B cell (primary cell): ENCODE measurements at regions not wholly inside any gene's neighbourhood (a gene's known extent, or its start where the extent isn't known, plus 50 kb on each side); places are given as distances from the start of the nearest gene placed in this dataset.

Source experiments
- ATAC-seq: fragments of 200-7000 bp; cut with Tn5 transposase; one replicate; pipeline ENCODE4 v1.10.0; 2021; ENCODE audit warnings: low read depth, mild to moderate bottlenecking, moderate number of reproducible peaks, moderate library complexity
- CTCF ChIA-PET: fragments of 350-600 bp; sonication (Branson Sonifier 250); formaldehyde crosslinking; loops from one replicate; lab custom pipeline; 2021; ENCODE audit warnings: antibody characterized with exemption, inconsistent platforms; lab: Charles Lee
- POLR2A ChIA-PET: fragments of 350-600 bp; sonication (Branson Sonifier 250); formaldehyde crosslinking; loops from one replicate; lab custom pipeline; 2021; ENCODE audit warnings: antibody characterized with exemption; lab: Charles Lee
- DNase-seq: peaks from one replicate; pipeline ENCODE4 v3.0.0; 2013
- H2AFZ ChIP-seq: 2 replicates; pipeline ENCODE4 v1.6.1; 2012; ENCODE audit warnings: mild to moderate bottlenecking, low read depth, low read length; ENCODE audit not compliant: insufficient read depth, poor library complexity, severe bottlenecking
- H3K27ac ChIP-seq, 2 donors: 1 replicate in 1 of 2; 2 replicates in 1 of 2; pipeline ENCODE4 v1.5.1; 2012 to 2013; ENCODE audit warnings: low read length in 2 of 2, mild to moderate bottlenecking in 2 of 2, moderate library complexity in 1 of 2
- H3K27me3 ChIP-seq, 4 experiments: fragments of 200-600 bp in 1 of 4; sonication (generic) in 1 of 4; replicated peaks in 1 of 4; 1 replicate in 2 of 4; 2 replicates in 2 of 4; pipeline versions ENCODE4 v1.6.1 to v1.7.0; 2013 to 2016; ENCODE audit warnings: low read length in 3 of 4, mild to moderate bottlenecking in 2 of 4, mixed read lengths in 1 of 4, moderate library complexity in 1 of 4; ENCODE audit not compliant: insufficient read depth in 4 of 4, control insufficient read depth in 3 of 4; ENCODE audit errors: control extremely low read depth in 1 of 4
- H3K36me3 ChIP-seq, 2 experiments: replicated peaks in 1 of 2; 1 replicate in 1 of 2; 2 replicates in 1 of 2; pipeline versions ENCODE4 v1.6.1 to v1.7.1; 2013; ENCODE audit warnings: low read length in 1 of 2; ENCODE audit not compliant: insufficient read depth in 2 of 2, control insufficient read depth in 1 of 2; ENCODE audit errors: control extremely low read depth in 1 of 2, extremely low read depth in 1 of 2
- H3K4me1 ChIP-seq, 2 donors: fragments of 200-600 bp in 1 of 2; sonication (generic) in 1 of 2; 1 replicate in 1 of 2; 2 replicates in 1 of 2; pipeline versions ENCODE4 v1.5.1 to v1.6.1; 2013 to 2017; ENCODE audit warnings: low read length in 2 of 2; ENCODE audit not compliant: control insufficient read depth in 2 of 2, insufficient read depth in 2 of 2
- H3K4me2 ChIP-seq: replicated peaks from 2 replicates; pipeline ENCODE3; 2012; ENCODE audit warnings: mild to moderate bottlenecking, low read depth, low read length; ENCODE audit not compliant: poor library complexity, severe bottlenecking
- H3K4me3 ChIP-seq, 5 experiments: fragments of 200-600 bp in 1 of 5; sonication (generic) in 1 of 5; 1 replicate in 3 of 5; 2 replicates in 2 of 5; pipeline versions ENCODE4 v1.5.1 to v1.7.0; 2011 to 2016; ENCODE audit warnings: low read length in 4 of 5, mild to moderate bottlenecking in 4 of 5, low read depth in 2 of 5, control low read depth in 1 of 5, moderate library complexity in 1 of 5; ENCODE audit not compliant: insufficient read depth in 1 of 5; ENCODE audit errors: control extremely low read depth in 1 of 5, extremely low read depth in 1 of 5
- H3K79me2 ChIP-seq: fragments of 200-600 bp; sonication (generic); one replicate; pipeline ENCODE4 v1.6.0; 2016; ENCODE audit warnings: low read length; ENCODE audit not compliant: control insufficient read depth, insufficient read depth
- H3K9ac ChIP-seq: fragments of 200-600 bp; sonication (generic); 2 replicates; pipeline ENCODE4 v1.6.1; 2017; ENCODE audit warnings: mild to moderate bottlenecking, low read length, moderate library complexity
- H3K9me3 ChIP-seq, 3 donors: one replicate each; pipeline versions ENCODE4 v1.6.1 to v1.7.1; 2013; ENCODE audit warnings: low read length in 2 of 3; ENCODE audit not compliant: control insufficient read depth in 2 of 3, insufficient read depth in 1 of 3; ENCODE audit errors: control extremely low read depth in 1 of 3
- H4K20me1 ChIP-seq: 2 replicates; pipeline ENCODE4 v1.6.0; 2012; ENCODE audit warnings: mild to moderate bottlenecking, low read length; ENCODE audit not compliant: insufficient read depth, control insufficient read depth, poor library complexity, severe bottlenecking
- H3K27ac Mint-ChIP-seq: one replicate; pipeline ENCODE4 v1.8.0; 2021; ENCODE audit warnings: mixed read lengths
- H3K27me3 Mint-ChIP-seq: one replicate; pipeline ENCODE4 v1.8.0; 2021; ENCODE audit warnings: mixed read lengths
- H3K4me1 Mint-ChIP-seq: one replicate; pipeline ENCODE4 v1.8.0; 2021; ENCODE audit warnings: mixed read lengths
- H3K4me3 Mint-ChIP-seq: one replicate; pipeline ENCODE4 v1.8.0; 2021; ENCODE audit warnings: mixed read lengths
- H3K9me3 Mint-ChIP-seq: one replicate; pipeline ENCODE4 v1.8.0; 2022; ENCODE audit warnings: mixed read lengths; ENCODE audit not compliant: insufficient read depth
- CTCF ChIP-seq: fragments of 200-600 bp; IDR thresholded peaks from one replicate; pipeline ENCODE4 v1.8.0; 2022; ENCODE audit warnings: antibody characterized with exemption, mild to moderate bottlenecking
- EZH2 ChIP-seq: IDR thresholded peaks from 2 replicates; pipeline ENCODE4 v1.6.1; 2012; ENCODE audit warnings: borderline replicate concordance, low read depth, mild to moderate bottlenecking, moderate library complexity, low read length; ENCODE audit not compliant: insufficient read depth, poor library complexity, severe bottlenecking
- WGBS: methylation state at CpG from one replicate; pipeline ENCODE4 v1.1.5; 2013; ENCODE audit warnings: missing lambda C conversion rate; ENCODE audit not compliant: insufficient coverage; 5-methylcytosine and 5-hydroxymethylcytosine counted together
- intact Hi-C: fragments of 100-400 bp; cut with micrococcal nuclease; formaldehyde crosslinking; loops from one replicate; pipeline ENCODE4 v1.10.0; 2022

DNA sequence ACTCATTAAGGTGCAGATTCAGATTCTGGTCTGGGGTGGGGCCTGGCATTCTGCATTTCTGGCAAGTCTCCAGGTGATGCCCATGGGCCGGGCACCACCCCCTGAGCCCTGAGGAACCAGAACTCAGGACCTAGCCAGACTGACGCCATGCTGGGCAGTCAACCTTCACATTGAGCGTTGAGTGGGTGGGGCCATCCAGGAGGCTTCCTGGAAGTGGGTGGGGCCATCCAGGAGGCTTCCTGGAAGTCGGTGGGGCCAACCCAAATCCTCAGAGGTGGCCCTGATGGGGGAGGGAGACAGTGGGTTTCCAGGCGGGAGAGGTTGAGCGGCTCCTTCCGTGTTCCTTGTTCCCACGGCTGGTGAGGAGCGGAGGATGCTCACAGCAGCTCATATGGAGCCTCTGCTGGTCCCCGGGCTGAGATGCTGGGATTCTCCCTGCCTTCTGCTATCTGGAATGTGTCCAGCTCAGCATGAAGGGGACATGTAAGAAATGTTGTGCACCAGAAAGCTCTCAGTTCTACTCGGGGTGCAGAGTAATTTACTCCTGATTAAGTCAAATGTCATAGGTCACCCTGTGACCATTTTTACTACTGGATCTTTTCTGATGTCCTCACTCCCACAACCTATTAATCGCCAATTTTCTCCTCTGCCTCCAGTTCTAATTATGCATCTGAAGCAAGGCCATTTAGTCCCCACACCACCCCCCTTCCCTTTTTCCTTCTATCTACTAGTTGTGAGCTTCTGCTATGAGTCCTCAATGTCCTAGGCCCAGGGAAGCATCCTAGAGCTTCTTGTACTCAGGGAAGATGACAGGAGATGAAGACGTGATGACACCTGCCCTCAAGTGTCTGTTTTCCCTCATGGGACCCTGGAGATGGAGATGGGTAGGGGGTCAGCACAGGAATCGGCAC is 435.4 kb downstream of the PTPRU start:
- ATAC-seq (no peak), DNase-seq (no peak)
- no peaks in the 10 kb centered on the region for H3K4me1 Mint-ChIP-seq
- no peaks in the 10 kb centered on the region for H3K9me3 ChIP-seq
- WGBS: 84% methylated on average over 14 of the region's 14 CpGs
- intact Hi-C loops: no loop called here
- H3K27ac Mint-ChIP-seq: no peak overlapping the region
- ChIA-PET POLR2A (no interaction called here), CTCF (no interaction called here)
- no peaks in the 10 kb centered on the region for H3K4me1 ChIP-seq
- H3K9me3 Mint-ChIP-seq: no peaks in the 10 kb centered on the region
- no peaks in the 10 kb centered on the region for H3K79me2 ChIP-seq
- H3K4me3 Mint-ChIP-seq: no peak overlapping the region
- TF ChIP-seq CTCF (no peak), EZH2 (no peak)
- no peak overlapping the region for H3K4me3 ChIP-seq
- H3K27me3 ChIP-seq: peaks cover 0 to 4% (median 1%) of the 10 kb centered on the region in 4 experiments
- no peaks in the 10 kb centered on the region for H4K20me1 ChIP-seq
- H3K27ac ChIP-seq: no peak overlapping the region
- no peak overlapping the region for H3K4me2 ChIP-seq
- H3K27me3 Mint-ChIP-seq: peaks cover 5% of the 10 kb centered on the region
- H2AFZ ChIP-seq: no peak overlapping the region
- H3K9ac ChIP-seq: no peak overlapping the region
- H3K36me3 ChIP-seq: no peaks in the 10 kb centered on the region

DNA sequence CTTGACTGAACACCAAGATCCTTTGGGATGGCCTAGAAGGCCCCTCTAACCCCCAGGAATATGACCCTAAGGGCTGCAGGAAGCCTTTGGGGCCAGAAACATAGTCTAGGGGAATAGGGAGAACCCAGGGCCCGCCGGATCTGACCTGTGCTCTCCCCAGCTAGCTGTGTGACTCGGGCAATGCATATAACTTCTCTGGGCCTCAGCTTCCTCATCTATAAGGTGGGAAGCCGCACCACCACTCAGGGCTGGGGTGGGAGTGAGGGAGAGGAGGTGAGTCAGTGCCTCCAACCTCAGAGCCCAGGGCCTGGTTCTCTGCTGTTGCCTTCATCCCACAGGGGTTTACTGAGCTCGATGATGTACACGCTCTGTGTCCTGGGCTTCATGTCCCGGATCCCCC is 434.4 kb downstream of the PTPRU start:
- POLR2A ChIA-PET: no interaction called here
- no peaks in the 10 kb centered on the region for H3K4me1 ChIP-seq
- no peak overlapping the region for H3K4me3 Mint-ChIP-seq
- intact Hi-C loops: no loop called here
- H3K4me3 ChIP-seq: no peak overlapping the region
- H3K79me2 ChIP-seq: no peaks in the 10 kb centered on the region
- H3K4me2 ChIP-seq: no peak overlapping the region
- WGBS: 92% methylated on average over 7 of the region's 7 CpGs
- H2AFZ ChIP-seq: no peak overlapping the region
- DNase-seq: no peak
- H4K20me1 ChIP-seq: no peaks in the 10 kb centered on the region
- no peaks in the 10 kb centered on the region for H3K36me3 ChIP-seq
- H3K9me3 ChIP-seq: no peaks in the 10 kb centered on the region
- CTCF ChIA-PET: no interaction called here
- H3K4me1 Mint-ChIP-seq: no peaks in the 10 kb centered on the region
- no peaks in the 10 kb centered on the region for H3K9me3 Mint-ChIP-seq
- peaks cover 11% of the 10 kb centered on the region for H3K27me3 Mint-ChIP-seq
- no peak overlapping the region for H3K27ac Mint-ChIP-seq
- ATAC-seq: no peak
- H3K9ac ChIP-seq: no peak overlapping the region
- peaks cover 0 to 7% (median 2%) of the 10 kb centered on the region in 4 experiments for H3K27me3 ChIP-seq
- no peak overlapping the region for H3K27ac ChIP-seq
- TF ChIP-seq CTCF (no peak), EZH2 (no peak)
